ENCODE measurements at regions not wholly inside any gene's neighbourhood (a gene's known extent, or its start where the extent isn't known, plus 50 kb on each side); places are given as distances from the start of the nearest gene placed in this dataset.
"Not testable (repeated sequence)": the region's sequence is repeated elsewhere in the genome, so short reads cannot be mapped to it uniquely, and the experiment has no call there.

- not testable (repeated sequence) for H3K4me2 ChIP-seq (ENCODE audit: low read length); H4K20me1 ChIP-seq (ENCODE audit: insufficient read depth, low read length); H3K4me1 ChIP-seq (ENCODE audit: insufficient read depth, low read length); H3K36me3 ChIP-seq (ENCODE audit: insufficient read depth, low read length); H3K27ac Mint-ChIP-seq (ENCODE audit: unreplicated experiment); FAIRE-seq; H3K9ac ChIP-seq (ENCODE audit: low read length); H3K4me1 Mint-ChIP-seq (ENCODE audit: low read depth, unreplicated experiment); H3K4me3 ChIP-seq (ENCODE audit: insufficient read depth, low read depth, low read length); H2AFZ ChIP-seq (ENCODE audit: low read depth, low read length); H3K4me3 Mint-ChIP-seq (ENCODE audit: unreplicated experiment); H3K27me3 ChIP-seq (ENCODE audit: insufficient read depth, low read length); DNase-seq (ENCODE audit: low read depth); H3K36me3 Mint-ChIP-seq (ENCODE audit: low read depth, unreplicated experiment); H3K9me3 Mint-ChIP-seq (ENCODE audit: unreplicated experiment); H3K79me2 ChIP-seq (ENCODE audit: insufficient read depth, low read length); H3K9me3 ChIP-seq (ENCODE audit: insufficient read depth, low read depth, low read length); H3K27me3 Mint-ChIP-seq (ENCODE audit: low read depth, unreplicated experiment); H3K27ac ChIP-seq (ENCODE audit: low read depth, low read length)
Measured at GRCh38 chr9:63318093-63318492, 1966.9 kb downstream of the FOXD4L5 start.

- not testable (repeated sequence) for H3K36me3 Mint-ChIP-seq (ENCODE audit: low read depth, unreplicated experiment)
Measured at GRCh38 chr9:63315387-63315786, 1969.6 kb downstream of the FOXD4L5 start.

DNA sequence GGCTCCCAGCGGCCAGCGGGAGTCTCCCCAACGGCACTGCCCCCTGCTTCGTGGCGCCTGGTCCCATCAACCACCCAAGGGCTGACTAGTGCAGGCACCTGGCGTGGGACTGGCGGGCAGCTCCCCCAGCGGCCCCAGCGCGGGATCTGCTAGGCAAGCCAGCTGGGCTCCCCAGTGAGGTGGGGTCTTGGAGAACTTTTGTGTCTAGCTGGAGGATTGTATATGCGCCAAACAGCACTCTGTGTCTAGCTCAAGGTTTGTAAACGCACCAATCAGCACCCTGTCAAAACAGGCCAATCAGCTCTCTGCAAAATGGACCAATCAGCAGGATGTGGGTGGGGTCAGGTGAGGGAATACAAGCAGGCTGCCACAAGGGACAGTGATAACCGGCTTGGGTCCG lies 1988.2 kb downstream of the FOXD4L5 start:
- not testable (repeated sequence) for H3K79me2 ChIP-seq (ENCODE audit: insufficient read depth, low read length); H3K27me3 ChIP-seq (ENCODE audit: insufficient read depth, low read length); H3K4me3 ChIP-seq (ENCODE audit: insufficient read depth, low read depth, low read length); H3K36me3 ChIP-seq (ENCODE audit: insufficient read depth, low read length); H3K36me3 Mint-ChIP-seq (ENCODE audit: low read depth, unreplicated experiment); H2AFZ ChIP-seq (ENCODE audit: low read depth, low read length); H3K4me2 ChIP-seq (ENCODE audit: low read length); H3K27ac Mint-ChIP-seq (ENCODE audit: unreplicated experiment); H3K4me3 Mint-ChIP-seq (ENCODE audit: unreplicated experiment); H3K27me3 Mint-ChIP-seq (ENCODE audit: low read depth, unreplicated experiment); H3K9ac ChIP-seq (ENCODE audit: low read length); H3K27ac ChIP-seq (ENCODE audit: low read depth, low read length); H3K9me3 ChIP-seq (ENCODE audit: insufficient read depth, low read depth, low read length); H3K4me1 Mint-ChIP-seq (ENCODE audit: low read depth, unreplicated experiment); H3K9me3 Mint-ChIP-seq (ENCODE audit: unreplicated experiment); H4K20me1 ChIP-seq (ENCODE audit: insufficient read depth, low read length); H3K4me1 ChIP-seq (ENCODE audit: insufficient read depth, low read length); FAIRE-seq; DNase-seq (ENCODE audit: low read depth)

More at GRCh38 chr9:63315387-63315786, 1969.6 kb downstream of the FOXD4L5 start:
- H3K27ac Mint-ChIP-seq (ENCODE audit: unreplicated experiment); DNase-seq (ENCODE audit: low read depth); H3K9me3 ChIP-seq (ENCODE audit: insufficient read depth, low read depth, low read length); H3K27me3 Mint-ChIP-seq (ENCODE audit: low read depth, unreplicated experiment); H3K36me3 ChIP-seq (ENCODE audit: insufficient read depth, low read length); FAIRE-seq; H3K9me3 Mint-ChIP-seq (ENCODE audit: unreplicated experiment); H3K27ac ChIP-seq (ENCODE audit: low read depth, low read length); H4K20me1 ChIP-seq (ENCODE audit: insufficient read depth, low read length); H3K4me2 ChIP-seq (ENCODE audit: low read length); H2AFZ ChIP-seq (ENCODE audit: low read depth, low read length); H3K79me2 ChIP-seq (ENCODE audit: insufficient read depth, low read length); H3K4me1 ChIP-seq (ENCODE audit: insufficient read depth, low read length); H3K4me3 ChIP-seq (ENCODE audit: insufficient read depth, low read depth, low read length); H3K4me3 Mint-ChIP-seq (ENCODE audit: unreplicated experiment); H3K27me3 ChIP-seq (ENCODE audit: insufficient read depth, low read length); H3K9ac ChIP-seq (ENCODE audit: low read length); H3K4me1 Mint-ChIP-seq (ENCODE audit: low read depth, unreplicated experiment): not testable (repeated sequence)

GRCh38 chr9:63296366-63296765 lies 1988.6 kb downstream of the FOXD4L5 start:
- H3K9me3 Mint-ChIP-seq (ENCODE audit: unreplicated experiment); DNase-seq (ENCODE audit: low read depth); H3K4me1 ChIP-seq (ENCODE audit: insufficient read depth, low read length); H3K36me3 ChIP-seq (ENCODE audit: insufficient read depth, low read length); H3K27me3 ChIP-seq (ENCODE audit: insufficient read depth, low read length); H3K9me3 ChIP-seq (ENCODE audit: insufficient read depth, low read depth, low read length); H3K27ac Mint-ChIP-seq (ENCODE audit: unreplicated experiment); H3K9ac ChIP-seq (ENCODE audit: low read length); H4K20me1 ChIP-seq (ENCODE audit: insufficient read depth, low read length); H2AFZ ChIP-seq (ENCODE audit: low read depth, low read length); H3K79me2 ChIP-seq (ENCODE audit: insufficient read depth, low read length); H3K4me3 Mint-ChIP-seq (ENCODE audit: unreplicated experiment); H3K27me3 Mint-ChIP-seq (ENCODE audit: low read depth, unreplicated experiment); H3K36me3 Mint-ChIP-seq (ENCODE audit: low read depth, unreplicated experiment); H3K4me2 ChIP-seq (ENCODE audit: low read length); H3K4me3 ChIP-seq (ENCODE audit: insufficient read depth, low read depth, low read length); H3K4me1 Mint-ChIP-seq (ENCODE audit: low read depth, unreplicated experiment); FAIRE-seq; H3K27ac ChIP-seq (ENCODE audit: low read depth, low read length): not testable (repeated sequence)

GRCh38 chr9:63289971-63290370 lies 1995.0 kb downstream of the FOXD4L5 start:
- not testable (repeated sequence) for H3K79me2 ChIP-seq (ENCODE audit: insufficient read depth, low read length); H3K27me3 ChIP-seq (ENCODE audit: insufficient read depth, low read length); H3K27ac ChIP-seq (ENCODE audit: low read depth, low read length); H3K9me3 ChIP-seq (ENCODE audit: insufficient read depth, low read depth, low read length); H3K4me3 ChIP-seq (ENCODE audit: insufficient read depth, low read depth, low read length); FAIRE-seq; H3K36me3 ChIP-seq (ENCODE audit: insufficient read depth, low read length); H3K4me3 Mint-ChIP-seq (ENCODE audit: unreplicated experiment); H3K36me3 Mint-ChIP-seq (ENCODE audit: low read depth, unreplicated experiment); H3K9me3 Mint-ChIP-seq (ENCODE audit: unreplicated experiment); H3K4me1 Mint-ChIP-seq (ENCODE audit: low read depth, unreplicated experiment); H3K4me1 ChIP-seq (ENCODE audit: insufficient read depth, low read length); H2AFZ ChIP-seq (ENCODE audit: low read depth, low read length); H3K4me2 ChIP-seq (ENCODE audit: low read length); H3K27me3 Mint-ChIP-seq (ENCODE audit: low read depth, unreplicated experiment); H3K27ac Mint-ChIP-seq (ENCODE audit: unreplicated experiment); H3K9ac ChIP-seq (ENCODE audit: low read length); H4K20me1 ChIP-seq (ENCODE audit: insufficient read depth, low read length)
- peak; percentile 0 for DNase-seq (ENCODE audit: low read depth)

All from astrocyte (in vitro differentiated cells and primary cell).